Testis (tissue), 2 donors: ENCODE measurements at regions not wholly inside any gene's neighbourhood (a gene's known extent, or its start where the extent isn't known, plus 50 kb on each side); places are given as distances from the start of the nearest gene placed in this dataset.

Experiments used
- POLR2A ChIP-seq: fragments of 450-650 bp; IDR thresholded peaks from one replicate; pipeline ENCODE4 v1.6.1; 2017; ENCODE audit warnings: antibody characterized with exemption, mild to moderate bottlenecking, moderate library complexity
- TF ChIP-seq, protein P1 (sequence below), 3 experiments: fragments of 450-650 bp in 2 of 3; fragments of 200-600 bp in 1 of 3; sonication (generic) in 1 of 3; IDR thresholded peaks; one replicate each; pipeline ENCODE4 v1.5.1; 2016 to 2019; ENCODE audit warnings: antibody characterized with exemption in 3 of 3, mild to moderate bottlenecking in 2 of 3, moderate library complexity in 1 of 3

DNA sequence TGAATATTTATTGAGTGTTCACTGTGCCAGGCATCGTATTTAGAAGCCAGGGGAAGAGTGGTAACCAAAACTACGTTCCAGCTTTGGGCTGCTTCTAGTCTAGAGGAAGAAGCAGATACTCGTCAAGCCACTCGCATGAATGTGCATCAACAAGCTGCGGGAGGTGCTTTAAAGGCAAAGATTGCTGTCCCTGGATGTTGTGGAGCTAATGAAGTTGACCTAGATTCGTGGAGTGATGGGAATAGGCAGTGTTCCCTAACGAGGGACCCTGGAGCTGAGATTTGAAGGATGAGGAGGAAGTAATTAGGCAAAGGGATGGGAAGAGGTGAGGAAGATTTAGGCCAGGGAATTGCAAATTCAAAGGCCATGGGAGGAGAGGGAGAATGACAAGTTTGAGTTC lies 118.9 kb downstream of the TMEM170B start:
- TF ChIP-seq, protein P1, sequence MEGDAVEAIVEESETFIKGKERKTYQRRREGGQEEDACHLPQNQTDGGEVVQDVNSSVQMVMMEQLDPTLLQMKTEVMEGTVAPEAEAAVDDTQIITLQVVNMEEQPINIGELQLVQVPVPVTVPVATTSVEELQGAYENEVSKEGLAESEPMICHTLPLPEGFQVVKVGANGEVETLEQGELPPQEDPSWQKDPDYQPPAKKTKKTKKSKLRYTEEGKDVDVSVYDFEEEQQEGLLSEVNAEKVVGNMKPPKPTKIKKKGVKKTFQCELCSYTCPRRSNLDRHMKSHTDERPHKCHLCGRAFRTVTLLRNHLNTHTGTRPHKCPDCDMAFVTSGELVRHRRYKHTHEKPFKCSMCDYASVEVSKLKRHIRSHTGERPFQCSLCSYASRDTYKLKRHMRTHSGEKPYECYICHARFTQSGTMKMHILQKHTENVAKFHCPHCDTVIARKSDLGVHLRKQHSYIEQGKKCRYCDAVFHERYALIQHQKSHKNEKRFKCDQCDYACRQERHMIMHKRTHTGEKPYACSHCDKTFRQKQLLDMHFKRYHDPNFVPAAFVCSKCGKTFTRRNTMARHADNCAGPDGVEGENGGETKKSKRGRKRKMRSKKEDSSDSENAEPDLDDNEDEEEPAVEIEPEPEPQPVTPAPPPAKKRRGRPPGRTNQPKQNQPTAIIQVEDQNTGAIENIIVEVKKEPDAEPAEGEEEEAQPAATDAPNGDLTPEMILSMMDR (IDR thresholded peaks at IDR 0.05) = no peak
- TF ChIP-seq POLR2A = no peak
